Panc1 (cell line): ENCODE measurements at regions not wholly inside any gene's neighbourhood (a gene's known extent, or its start where the extent isn't known, plus 50 kb on each side); places are given as distances from the start of the nearest gene placed in this dataset.

Experiments
- ATAC-seq: fragments of 200-7000 bp; cut with Tn5 transposase; 2 replicates; pipeline ENCODE4 v1.9.1; 2020; ENCODE audit warnings: mild to moderate bottlenecking, moderate library complexity
- BruUV-seq: library from RNA; stranded (reverse); fragments of 400-500 nt; replicated peaks from 2 replicates; lab custom pipeline; 2021; lab: Mats Ljungman, UMichigan
- CTCF ChIA-PET: fragments of 300-600 bp; sonication (Branson Sonifier 250); formaldehyde crosslinking; loops from one replicate; lab custom pipeline; 2022; ENCODE audit warnings: antibody characterized with exemption; lab: Charles Lee
- POLR2A ChIA-PET: fragments of 300-600 bp; sonication (Branson Sonifier 250); formaldehyde crosslinking; loops from one replicate; lab custom pipeline; 2022; ENCODE audit warnings: antibody characterized with exemption; lab: Charles Lee
- DNase-seq: peaks from one replicate; pipeline ENCODE4 v3.0.0-alpha.2; 2010; ENCODE audit warnings: low read depth, low spot score
- H3K27ac ChIP-seq: 2 replicates; pipeline ENCODE4 v1.5.1; 2011; ENCODE audit warnings: mild to moderate bottlenecking, low read length, inconsistent platforms
- H3K27me3 ChIP-seq: fragments of 200-500 bp; sonication (Bioruptor generic); 2 replicates; pipeline ENCODE4 v1.6.0; 2014; ENCODE audit warnings: low read length, inconsistent platforms; ENCODE audit not compliant: control insufficient read depth, insufficient read depth
- H3K36me3 ChIP-seq: fragments of 200-500 bp; sonication (Bioruptor generic); 2 replicates; pipeline ENCODE4 v1.5.1; 2014; ENCODE audit warnings: inconsistent platforms, mild to moderate bottlenecking, low read length, moderate library complexity; ENCODE audit not compliant: control insufficient read depth, insufficient read depth
- H3K4me1 ChIP-seq: 2 replicates; pipeline ENCODE4 v1.5.1; 2011; ENCODE audit warnings: inconsistent platforms, mild to moderate bottlenecking, low read length, moderate library complexity; ENCODE audit not compliant: control insufficient read depth, insufficient read depth
- H3K4me3 ChIP-seq, 2 experiments: 2 replicates each; pipeline ENCODE4 v1.5.1; 2011 to 2012; ENCODE audit warnings: low read depth in 2 of 2, low read length in 2 of 2, mild to moderate bottlenecking in 2 of 2, inconsistent platforms in 1 of 2, moderate library complexity in 1 of 2
- H3K9me3 ChIP-seq: fragments of 200-500 bp; sonication (Bioruptor generic); 2 replicates; pipeline ENCODE4 v1.5.1; 2014; ENCODE audit warnings: low read depth, mild to moderate bottlenecking, inconsistent platforms, low read length, moderate library complexity; ENCODE audit not compliant: control insufficient read depth, insufficient read depth
- CTCF ChIP-seq: fragments of 450-650 bp; IDR thresholded peaks from 2 replicates; pipeline ENCODE4 v1.5.1; 2017; ENCODE audit warnings: mild to moderate bottlenecking
- POLR2AphosphoS5 ChIP-seq: IDR thresholded peaks from 2 replicates; pipeline ENCODE4 v1.6.1; 2012; ENCODE audit warnings: mild to moderate bottlenecking, low read depth, low read length, moderate library complexity
- REST ChIP-seq, 2 experiments: IDR thresholded peaks; 2 replicates each; pipeline ENCODE4 v1.6.1; 2011 to 2012; ENCODE audit warnings: low read depth in 2 of 2, control low read depth in 1 of 2, low read length in 1 of 2, mild to moderate bottlenecking in 1 of 2, moderate library complexity in 1 of 2; ENCODE audit not compliant: insufficient read depth in 1 of 2
- SIN3A ChIP-seq: IDR thresholded peaks from 2 replicates; pipeline ENCODE4 v1.6.1; 2012; ENCODE audit warnings: low read depth, mild to moderate bottlenecking, low read length, moderate library complexity, borderline replicate concordance; ENCODE audit not compliant: insufficient read depth
- TCF7L2 ChIP-seq: IDR thresholded peaks from 2 replicates; pipeline ENCODE4 v1.6.1; 2011; ENCODE audit warnings: mild to moderate bottlenecking, low read depth, low read length, inconsistent platforms
- in situ Hi-C: cut with HindIII; loops from 2 replicates; pipeline ENCODE4 v1.10.0; 2016; ENCODE audit warnings: low sequenced_read_pairs, low pct_unique_long_range_greater_than_20kb
- intact Hi-C: fragments of 100-400 bp; cut with micrococcal nuclease; formaldehyde crosslinking; loops from one replicate; pipeline ENCODE4 v1.10.0; 2022; ENCODE audit not compliant: unreplicated experiment

GRCh38 chr20:46785958-46786357 is 76.5 kb downstream of the SLC2A10 start:
- no peaks in the 10 kb centered on the region for H3K9me3 ChIP-seq
- TF ChIP-seq CTCF = no peak
- no peak for TF ChIP-seq TCF7L2
- no peak for TF ChIP-seq REST (IDR thresholded peaks at IDR 0.05; ENCODE audit: insufficient read depth in 1 of 2, low read depth in 2 of 2, low read length in 1 of 2)
- TF ChIP-seq SIN3A = no peak
- TF ChIP-seq POLR2AphosphoS5 = no peak
- DNase-seq = no peak
- no peaks in the 10 kb centered on the region for H3K36me3 ChIP-seq
- no peak overlapping the region for H3K27ac ChIP-seq
- BruUV-seq = no TSS peak
- H3K4me3 ChIP-seq = no peak overlapping the region
- intact Hi-C loops = no loop called here
- no peak for ATAC-seq
- ChIA-PET CTCF (no interaction called here), POLR2A (no interaction called here)
- H3K27me3 ChIP-seq = no peaks in the 10 kb centered on the region
- in situ Hi-C loops = no loop called here
- no peaks in the 10 kb centered on the region; the same call in 1 of the 2 replicates for H3K4me1 ChIP-seq

GRCh38 chr20:46786566-46786965 is 77.1 kb downstream of the SLC2A10 start:
- H3K4me1 ChIP-seq = no peaks in the 10 kb centered on the region; the same call in 1 of the 2 replicates
- H3K27me3 ChIP-seq = no peaks in the 10 kb centered on the region
- no peak overlapping the region for H3K4me3 ChIP-seq
- DNase-seq = no peak
- no TSS peak for BruUV-seq
- ChIA-PET CTCF (no interaction called here), POLR2A (no interaction called here)
- no peaks in the 10 kb centered on the region for H3K9me3 ChIP-seq
- no peaks in the 10 kb centered on the region for H3K36me3 ChIP-seq
- in situ Hi-C loops = no loop called here
- TF ChIP-seq SIN3A (no peak), REST (IDR thresholded peaks at IDR 0.05; ENCODE audit: insufficient read depth in 1 of 2, low read depth in 2 of 2, low read length in 1 of 2) (no peak), CTCF (no peak), POLR2AphosphoS5 (no peak), TCF7L2 (no peak)
- intact Hi-C loops = no loop called here
- H3K27ac ChIP-seq = no peak overlapping the region
- ATAC-seq = no peak
